Dedifferentiated amniotic fluid mesenchymal stem cell (primary cell): ENCODE measurements at regions not wholly inside any gene's neighbourhood (a gene's known extent, or its start where the extent isn't known, plus 50 kb on each side); places are given as distances from the start of the nearest gene placed in this dataset.
A peak's percentile ranks its signal among the peaks of the same experiment; 100 is the strongest.

Experiments used
- DNase-seq: peaks from one replicate; pipeline ENCODE4 v3.0.0-alpha.2; 2016; ENCODE audit errors: extremely low spot score

DNA sequence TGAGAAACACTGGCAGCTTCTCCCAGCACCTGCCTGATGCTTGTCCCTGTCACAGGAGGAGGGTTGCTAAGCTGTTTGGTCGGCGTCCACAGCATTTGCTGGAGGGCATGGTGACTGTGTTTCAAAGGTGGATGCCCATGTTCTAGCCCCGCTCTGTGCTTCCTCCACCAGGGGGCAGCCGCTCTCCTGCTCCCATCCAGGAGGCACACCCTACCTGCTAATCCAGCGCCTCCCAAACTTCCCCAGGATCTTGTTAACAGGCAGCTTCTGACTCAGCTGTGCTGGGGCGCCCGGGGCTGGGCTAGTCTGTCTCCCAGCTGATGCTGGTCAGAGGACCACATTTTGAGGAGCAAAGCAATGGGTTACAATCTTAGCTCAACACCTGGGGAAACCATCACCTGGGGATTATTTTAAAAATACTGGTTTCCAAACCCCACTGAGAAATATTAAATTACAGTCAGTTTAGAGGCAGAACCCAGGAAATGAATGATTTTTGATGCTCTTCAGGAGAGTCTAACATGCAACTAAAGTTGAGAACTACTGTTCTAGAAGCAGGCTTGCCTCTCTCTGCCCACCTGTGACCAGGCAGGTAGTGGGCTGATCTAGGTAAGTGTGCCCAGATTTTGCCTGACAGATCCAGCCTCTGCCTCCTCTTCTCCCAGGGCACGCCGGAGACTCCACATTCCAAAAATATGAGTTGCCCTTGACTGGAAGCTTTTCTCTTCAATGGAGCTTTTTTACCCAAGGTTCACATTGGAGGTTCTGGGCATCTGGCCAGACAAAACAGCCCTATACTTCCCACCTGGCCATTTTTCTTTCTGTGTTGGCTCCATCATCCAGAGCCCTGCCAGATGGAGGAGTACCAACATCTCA is 92.7 kb upstream of the GPR26 start:
- DNase-seq, result no peak

DNA sequence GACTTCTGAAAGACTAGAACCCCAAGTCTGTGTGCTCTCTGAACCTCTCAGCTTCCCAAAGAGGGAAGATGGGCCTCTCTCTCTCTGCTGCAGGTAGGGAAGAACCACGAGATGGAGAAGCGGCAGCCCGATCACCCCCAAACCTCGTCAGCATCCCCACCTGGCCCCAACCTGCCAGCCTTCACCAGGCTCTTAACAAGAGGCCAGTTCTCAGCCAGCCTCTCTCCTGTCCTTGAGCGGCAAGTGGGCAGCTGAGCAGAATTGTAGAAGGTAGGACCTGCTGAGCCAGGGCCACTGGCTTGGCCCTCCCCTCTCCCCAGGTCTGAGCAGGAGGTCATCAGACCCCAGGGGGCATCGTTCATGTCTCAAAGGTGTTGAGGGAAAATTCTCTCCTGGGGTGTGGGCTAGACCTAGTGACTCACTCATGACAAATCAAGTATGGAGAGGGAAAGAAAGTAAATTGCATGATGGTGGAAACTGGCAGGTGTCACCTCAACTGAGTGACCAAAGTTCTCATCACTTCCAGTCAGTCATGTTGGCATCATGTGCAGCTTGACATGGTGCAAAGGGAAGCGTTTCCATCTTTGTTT is 92.0 kb upstream of the GPR26 start:
- DNase-seq, result no peak

DNA sequence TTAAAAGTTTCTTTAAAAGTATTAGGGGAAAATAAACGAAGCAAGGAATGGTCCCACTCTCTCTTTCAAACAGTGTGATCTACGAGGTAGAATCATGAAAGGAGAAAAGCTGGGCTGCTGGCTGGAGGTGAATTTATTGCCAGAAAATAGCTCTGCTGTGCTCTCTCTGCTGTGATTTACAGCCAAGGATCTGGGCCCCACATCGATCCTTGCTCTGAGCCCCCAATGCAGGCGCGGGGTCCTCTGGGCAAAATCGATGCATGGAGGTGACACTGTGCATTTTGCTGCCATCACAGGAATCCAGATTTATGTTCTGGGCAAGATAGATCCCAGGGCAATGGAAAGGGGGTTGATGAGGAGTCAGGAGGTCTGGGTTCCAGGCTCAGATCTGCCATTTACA is 91.0 kb upstream of the GPR26 start:
- DNase-seq, result no peak

DNA sequence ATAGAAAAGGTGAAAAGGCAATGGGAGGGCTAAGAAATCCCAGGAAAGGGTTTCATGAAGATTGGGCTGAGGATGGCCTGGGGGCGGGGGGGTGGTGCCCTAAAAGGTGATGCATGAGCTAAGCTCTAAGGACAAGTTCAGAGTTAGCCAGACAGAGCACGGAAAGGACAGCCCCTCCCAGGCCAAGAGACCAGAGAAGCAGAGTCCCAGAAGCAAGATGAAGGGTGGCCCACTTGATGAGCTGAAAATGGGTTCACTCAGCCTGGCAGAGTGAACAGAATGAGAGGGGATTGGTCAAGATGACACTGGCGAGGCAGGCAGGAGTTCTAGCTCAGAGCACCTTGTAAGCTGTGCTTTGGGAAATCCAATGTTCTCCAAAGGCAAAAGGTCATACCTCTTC is 89.4 kb upstream of the GPR26 start:
- DNase-seq, result no peak

DNA sequence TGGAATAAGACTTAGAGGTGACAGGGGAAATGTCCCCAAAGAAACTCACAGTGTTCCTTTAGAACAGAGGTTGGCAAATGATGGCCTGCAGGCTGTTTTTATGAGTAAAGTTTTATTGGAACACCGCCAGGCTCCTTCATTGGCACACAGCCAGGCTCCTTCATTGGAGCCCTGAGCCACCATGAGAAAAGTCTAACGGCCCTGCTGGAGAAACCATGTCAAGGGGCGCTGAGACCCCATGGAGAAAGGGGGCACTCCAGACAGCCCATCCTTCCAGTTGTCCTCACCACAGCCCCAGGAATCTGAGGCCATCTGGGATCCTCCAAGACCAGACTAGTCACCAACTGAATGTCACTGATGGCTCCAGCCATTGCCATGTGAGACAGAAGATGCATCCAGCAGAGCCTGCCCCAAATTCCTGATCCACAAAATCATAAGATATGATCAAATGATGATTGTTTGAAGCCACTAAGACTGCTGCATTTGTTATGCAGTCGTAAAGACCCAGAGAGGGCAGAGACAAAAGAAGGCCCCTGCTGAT is 88.2 kb upstream of the GPR26 start:
- DNase-seq, result no peak

DNA sequence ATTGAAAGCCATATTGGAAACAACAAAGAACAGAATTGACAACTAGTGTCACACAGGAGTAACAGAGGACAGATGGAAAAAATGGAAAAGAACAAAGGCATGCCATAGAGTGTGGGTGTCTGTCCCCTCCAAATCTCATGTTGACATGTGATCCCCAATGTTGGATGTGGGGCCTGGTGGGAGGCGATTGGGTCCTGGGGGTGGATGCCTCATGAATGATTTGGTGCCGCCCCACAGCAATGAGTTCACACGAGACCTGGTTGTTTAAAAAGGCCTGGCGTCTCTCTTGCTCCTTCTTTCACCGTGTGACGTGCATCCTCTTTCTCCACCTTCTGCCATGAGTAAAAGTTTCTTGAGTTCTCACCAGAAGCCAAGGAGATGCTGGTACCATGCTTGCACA is 87.4 kb upstream of the GPR26 start:
- no peak for DNase-seq

DNA sequence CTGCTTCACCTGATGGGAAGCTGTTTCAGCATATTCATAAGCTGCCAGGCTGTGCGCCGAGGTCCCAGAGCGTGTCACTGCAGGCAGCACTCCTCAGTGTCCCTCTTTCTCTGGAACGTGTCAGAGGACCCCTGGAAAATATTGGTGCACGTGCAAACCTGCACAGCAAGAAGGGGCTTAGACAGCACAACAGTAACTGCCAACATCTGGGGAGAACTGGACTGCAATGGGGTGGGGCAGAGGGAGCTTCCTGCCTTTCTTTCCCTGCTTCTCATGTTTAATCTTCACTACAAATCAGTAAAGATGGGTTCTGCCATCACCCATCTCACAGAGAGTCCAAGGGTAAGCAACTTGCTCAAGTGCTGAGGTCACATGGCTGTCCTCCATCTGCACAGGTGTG is 86.5 kb upstream of the GPR26 start:
- DNase-seq, result no peak

DNA sequence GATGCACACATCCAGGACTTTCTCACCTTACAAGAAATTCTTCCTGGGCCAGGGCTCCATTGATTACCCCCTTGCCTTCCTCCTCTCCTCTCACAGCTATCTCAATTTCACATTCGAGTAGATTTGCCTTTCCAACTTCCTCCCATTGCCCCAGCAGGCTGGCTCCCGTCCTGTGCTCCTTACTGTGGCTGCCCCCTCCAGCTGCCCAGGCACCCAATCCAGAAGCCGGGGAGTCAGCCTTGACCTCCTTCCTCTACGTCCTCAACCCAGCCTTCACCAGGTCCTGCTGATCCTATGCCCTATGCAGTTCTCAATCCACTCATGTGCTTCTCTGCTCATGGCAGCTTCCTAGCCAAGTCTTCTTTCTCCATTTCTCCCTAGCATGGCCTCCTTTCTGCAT is 85.7 kb upstream of the GPR26 start:
- DNase-seq, result no peak

DNA sequence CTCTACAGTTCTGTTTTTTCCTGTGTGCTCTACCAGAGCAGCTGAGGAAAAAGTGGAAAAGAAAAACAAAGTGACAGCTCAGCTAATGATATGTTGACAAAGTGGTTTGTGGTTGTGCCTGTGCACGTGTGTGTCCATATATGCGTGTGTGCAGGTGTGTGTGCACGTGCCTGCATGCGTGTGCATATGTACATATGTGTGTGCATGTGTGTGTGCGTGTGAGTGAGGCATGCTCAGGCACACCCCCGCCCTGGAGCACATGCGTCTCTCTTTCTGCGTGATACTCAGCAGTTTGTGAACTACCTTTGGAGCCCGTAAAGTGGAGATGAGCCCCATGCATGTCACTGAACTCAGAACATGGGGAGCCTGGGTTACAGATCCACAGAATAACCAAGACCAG is 84.5 kb upstream of the GPR26 start:
- DNase-seq, result no peak

DNA sequence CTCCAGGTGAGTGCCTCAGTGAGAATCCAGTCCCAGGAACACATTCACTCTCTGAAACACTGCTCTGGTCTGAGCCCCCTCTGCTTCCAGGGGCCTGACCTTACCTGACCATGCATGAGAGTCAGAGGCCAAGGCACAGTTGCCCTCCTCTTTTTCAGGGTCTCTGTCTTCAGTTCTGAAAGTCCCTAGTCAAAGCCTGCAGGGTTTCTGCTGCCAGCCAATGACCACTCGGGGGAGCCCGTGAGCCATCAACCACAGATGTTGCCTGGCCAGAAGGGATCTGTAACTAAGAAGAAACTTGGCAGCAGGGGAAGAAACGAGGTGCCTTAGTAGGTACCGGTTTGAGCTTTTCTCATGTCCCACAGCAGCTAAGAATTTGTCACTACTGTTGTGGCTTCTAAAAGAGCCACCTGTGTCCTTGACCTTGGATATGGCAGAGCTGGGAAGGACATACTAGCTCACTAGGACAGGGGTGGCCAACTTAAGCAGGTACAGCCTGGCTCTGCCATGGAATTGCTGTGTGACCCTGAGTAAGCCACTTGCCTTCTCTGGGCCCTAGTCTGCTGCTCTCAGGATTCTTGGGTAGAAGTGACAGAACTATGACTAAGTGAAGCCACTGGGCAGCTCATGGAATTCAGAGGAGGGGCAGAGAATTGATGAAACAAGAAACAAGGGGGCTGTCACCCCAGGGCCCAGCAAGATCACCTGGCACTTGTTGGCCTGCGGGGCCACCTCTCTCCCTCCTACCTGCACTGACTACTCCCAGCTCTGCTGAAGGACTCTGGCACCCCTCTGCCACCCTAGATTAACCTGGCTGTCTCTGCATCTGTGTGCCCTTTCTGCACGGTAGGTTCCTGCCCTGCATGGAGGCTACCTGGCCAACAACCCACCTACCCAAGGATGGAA is 83.8 kb upstream of the GPR26 start:
- peak; percentile 84 for DNase-seq

DNA sequence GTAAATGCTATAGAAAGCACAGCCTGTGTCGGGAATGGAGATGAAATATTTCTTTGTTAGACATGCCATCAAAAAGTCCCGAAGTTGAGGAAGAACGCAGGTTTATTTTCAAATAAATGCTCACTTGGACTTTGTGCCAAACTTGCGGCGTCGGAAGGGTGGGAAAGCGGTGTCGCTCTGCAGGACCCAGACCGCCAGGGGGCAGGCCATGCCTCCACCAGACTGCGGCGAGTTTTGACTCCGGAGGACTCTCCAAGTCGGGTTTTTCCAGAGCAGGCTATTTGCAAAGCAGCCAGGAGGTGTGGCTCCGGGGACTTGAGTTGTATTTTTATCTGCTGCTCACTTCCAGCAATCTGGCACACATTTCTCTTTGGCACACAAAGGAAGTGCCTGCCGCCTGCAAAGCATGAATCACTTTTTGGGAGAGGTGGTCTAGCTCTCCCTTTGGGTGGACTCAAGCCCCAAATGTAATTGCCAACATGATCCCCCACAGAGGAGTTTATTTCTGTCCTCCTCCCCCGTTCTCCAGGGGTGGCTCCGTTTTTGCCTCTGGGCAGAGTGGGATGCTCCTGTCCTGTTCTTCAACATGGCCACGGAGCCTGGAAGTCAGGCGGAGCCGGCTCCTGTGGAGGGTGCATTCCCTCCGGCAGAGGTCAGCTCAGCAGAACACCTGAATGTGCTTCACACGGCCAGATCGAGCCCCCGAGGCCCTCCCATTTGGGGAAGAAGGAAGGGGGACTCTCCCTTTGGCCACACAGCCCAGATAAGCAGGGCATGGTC is 82.3 kb upstream of the GPR26 start:
- peak; percentile 95 for DNase-seq

DNA sequence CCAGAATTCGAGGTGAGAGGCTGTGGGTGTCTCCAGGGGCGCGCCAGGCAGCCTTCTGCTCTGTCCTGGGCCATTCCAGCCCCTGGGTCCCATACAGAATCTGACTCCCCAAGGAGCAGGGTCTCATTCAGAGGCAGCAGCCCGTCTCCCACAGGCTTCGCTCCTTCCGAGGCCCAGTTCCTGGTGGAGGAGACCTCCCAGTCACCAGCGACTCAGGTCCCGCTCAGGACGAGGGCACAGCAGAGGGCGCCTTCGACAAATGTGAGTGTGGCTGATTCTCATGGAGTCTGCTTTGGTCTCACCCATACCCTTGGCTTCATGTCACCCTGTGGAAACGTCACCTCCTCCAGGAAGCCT is 81.8 kb upstream of the GPR26 start:
- DNase-seq, result no peak

DNA sequence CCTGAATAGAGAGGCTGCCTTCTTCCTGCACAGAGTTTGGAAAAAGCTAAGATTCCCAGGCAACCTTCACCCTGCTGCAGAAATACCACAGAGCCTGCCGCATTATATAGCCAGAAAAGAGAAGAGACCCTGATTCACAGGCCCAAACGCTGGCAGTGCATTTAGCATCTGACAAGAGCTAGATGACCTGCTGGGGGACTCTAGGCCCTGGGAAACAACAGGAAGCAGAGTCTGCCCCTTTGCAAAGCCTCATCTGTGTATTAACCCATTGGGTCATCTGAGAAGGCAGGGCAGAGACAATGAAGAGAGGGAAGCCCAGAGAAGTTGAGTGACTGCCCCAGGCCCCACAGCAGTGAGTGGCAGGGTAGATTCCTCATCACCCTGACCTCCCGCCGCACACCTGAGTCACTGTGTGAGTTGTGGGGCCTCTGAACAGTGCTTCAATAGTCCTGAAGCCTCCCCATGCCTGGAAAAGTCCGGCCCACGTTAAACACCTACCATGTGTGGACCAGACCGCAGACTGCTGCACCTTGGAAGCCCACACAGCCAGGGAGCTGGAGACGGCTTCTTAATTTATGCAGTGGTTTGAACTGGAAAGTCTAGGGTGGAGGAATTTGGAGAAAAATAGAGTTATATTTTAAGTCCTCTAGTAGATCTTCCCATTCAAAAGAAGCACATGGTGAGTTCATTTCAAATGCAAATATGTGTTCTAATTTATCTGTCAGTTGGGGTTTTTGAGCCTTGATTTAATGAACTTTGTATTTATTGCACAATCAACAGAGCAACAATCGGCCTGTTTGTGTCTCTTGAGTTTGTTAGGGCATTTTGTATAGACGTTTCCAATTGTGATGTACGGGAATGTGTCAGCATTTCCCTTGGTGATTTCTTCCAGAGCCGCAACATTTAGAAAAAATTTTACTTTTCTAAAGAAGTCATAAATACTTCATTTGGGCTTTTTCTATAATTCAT is 80.4 kb upstream of the GPR26 start:
- no peak for DNase-seq

DNA sequence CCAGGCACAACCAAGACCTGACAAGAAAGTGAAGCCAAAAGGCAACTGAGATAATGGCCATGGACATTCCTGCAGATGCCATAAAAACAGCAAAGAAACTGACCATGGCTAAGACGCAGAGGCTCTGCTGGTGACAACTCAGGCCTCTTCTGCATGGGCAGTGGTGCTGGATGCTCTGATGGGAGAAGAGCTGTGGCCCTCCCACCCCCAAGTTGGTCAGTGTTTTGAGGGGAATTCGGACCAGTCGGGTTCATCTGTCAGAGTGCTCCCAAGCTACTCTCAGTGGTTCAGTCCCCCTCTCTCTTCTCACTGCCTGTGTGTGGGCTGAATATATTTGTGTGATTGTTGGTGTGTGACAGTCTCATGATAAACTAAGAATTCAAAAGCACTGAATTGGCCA is 79.0 kb upstream of the GPR26 start:
- no peak for DNase-seq

DNA sequence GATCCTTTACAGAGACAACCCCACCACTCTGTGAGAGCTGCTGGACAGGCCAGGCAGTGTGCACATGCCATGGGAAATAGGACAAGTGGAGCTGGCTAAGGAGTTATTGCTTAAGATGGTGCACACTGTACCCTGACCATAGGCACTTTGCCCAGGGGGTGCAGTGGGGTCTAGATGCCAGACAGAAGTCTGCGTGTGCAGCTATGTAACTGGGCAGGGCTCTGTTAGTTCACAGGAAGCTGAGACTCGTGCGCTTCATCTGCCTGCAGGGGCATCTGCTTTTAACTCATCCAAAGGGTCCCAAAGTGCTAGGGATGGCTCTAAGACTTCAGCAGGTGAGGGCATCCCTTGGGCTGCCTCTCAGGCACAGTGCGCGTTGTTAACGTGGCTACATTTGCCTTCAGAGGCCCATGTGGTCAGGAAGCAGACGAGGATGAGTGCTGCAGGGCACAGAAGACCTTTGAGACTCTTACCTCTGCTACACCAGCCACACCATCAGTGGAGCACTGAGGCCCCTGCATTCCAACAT is 77.7 kb upstream of the GPR26 start:
- no peak for DNase-seq

DNA sequence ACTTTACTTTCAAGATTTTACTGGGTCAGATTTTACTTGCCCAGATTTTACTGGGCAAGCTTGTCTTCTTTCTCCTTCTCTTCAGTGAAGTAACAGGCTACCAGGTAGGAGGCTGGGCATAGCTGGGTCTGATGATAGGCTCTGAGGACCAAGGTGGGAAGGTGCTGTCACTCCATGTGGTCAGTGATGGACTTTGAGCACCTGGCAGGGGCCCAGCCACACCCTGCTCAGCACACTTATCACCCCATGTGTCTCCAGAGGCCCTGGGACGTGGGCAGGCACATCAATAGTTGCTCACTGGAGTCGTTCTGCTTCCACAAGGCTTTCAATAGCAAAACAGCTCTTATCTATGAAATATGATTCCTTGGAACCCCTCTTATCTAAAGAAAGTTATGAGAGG is 70.5 kb upstream of the GPR26 start:
- no peak for DNase-seq

DNA sequence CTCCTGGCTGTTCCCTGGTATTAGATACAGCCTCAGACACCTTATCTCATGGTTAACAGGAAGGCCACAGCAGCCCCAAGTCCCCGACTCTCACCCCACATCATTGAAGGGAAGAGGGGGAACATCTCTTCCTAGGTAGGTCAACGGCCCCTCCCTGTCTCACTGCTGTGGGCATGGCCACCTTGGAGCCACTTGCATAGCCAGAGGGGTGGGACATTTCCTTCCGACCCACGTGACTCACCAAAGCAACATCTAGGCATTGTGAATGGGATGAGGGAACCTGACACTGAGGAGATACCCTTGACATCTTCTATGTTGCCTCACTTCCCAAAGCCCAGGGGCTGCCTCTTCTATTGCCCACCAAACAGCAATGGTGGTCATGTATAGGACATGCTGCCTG is 68.5 kb upstream of the GPR26 start:
- no peak for DNase-seq

DNA sequence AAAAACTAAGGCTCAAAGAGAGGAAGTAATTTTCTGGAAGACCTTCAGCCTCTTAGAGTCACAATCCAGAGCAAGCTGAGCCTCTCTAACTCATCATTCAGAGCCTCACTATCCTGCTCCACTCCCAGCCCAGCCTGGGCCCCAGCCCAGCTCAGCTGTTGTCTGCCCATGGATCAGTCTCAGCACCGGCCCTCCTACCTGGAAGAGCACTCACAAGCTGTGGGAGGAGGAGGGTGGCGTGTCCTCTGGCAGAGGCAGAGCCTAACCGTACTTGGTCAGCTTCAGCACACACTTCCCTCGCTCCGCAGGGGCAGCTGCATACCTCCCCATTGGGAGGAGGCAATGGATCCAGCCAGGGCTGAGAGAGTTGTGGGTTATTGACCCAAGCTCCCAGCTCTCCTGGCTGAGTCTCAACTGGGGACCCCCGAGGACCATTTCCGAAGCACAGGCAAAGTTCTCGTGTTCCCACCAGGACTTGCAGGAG is 66.7 kb upstream of the GPR26 start:
- DNase-seq, result no peak

DNA sequence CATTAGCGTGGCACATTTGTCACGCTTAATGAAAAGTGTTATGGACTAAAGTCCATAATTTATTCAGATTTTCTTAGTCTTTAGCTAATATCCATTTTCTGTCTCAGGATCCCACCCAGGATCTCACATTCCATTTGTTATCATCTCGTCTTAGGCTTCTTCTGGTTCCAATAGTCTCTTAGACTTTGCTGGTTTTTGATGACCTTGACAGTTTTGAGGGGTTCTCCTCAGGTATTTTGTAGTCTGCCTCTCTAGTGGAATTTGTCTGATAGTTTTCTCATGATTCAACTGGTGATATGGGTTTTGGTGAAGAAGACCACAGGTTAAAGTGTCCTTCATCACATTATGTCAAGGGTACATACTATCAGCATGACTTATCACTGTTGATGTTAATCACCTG is 66.0 kb upstream of the GPR26 start:
- no peak for DNase-seq

DNA sequence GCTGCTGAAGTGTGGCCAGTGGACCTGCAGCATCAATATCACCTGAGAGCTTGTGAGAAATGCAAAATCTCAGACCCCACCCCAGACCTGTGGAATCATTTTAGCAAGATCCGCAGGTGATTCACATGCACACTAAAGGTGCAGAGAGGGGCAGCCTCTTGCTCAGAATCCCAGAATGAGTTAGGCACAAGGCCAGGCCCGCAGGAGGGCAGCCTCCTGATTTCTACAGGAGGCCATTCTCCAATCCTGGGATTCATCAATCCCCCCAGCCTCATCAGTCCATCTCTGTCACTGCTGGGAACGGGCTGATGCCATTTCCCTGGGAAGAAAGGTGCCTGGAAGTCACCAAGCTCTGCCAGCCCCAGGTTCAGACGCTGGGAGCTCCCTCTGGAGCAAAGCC is 63.0 kb upstream of the GPR26 start:
- DNase-seq, result no peak
